Stimulated activated CD4-positive, alpha-beta T cell treated with anti-CD3 and anti-CD28 coated beads, Interleukin-12 subunit alpha, Interleukin-12 subunit beta, amount 100 ng/mL, for 4 hours (primary cell): ENCODE measurements at regions not wholly inside any gene's neighbourhood (a gene's known extent, or its start where the extent isn't known, plus 50 kb on each side); places are given as distances from the start of the nearest gene placed in this dataset.

Experiments used
- DNase-seq: peaks from one replicate; pipeline ENCODE4 v3.0.0-alpha.2; 2020

GRCh38 chr6:11633741-11634509, 96.4 kb downstream of the TMEM170B start:
- no peak for DNase-seq

- DNase-seq = no peak
Observed at GRCh38 chr6:11634948-11635347, 97.4 kb downstream of the TMEM170B start.

GRCh38 chr6:11636121-11636520, 98.6 kb downstream of the TMEM170B start:
- no peak for DNase-seq

- DNase-seq = no peak
Observed at GRCh38 chr6:11637266-11637665, 99.7 kb downstream of the TMEM170B start.

- no peak for DNase-seq
Observed at GRCh38 chr6:11639376-11640235, 102.1 kb downstream of the TMEM170B start.

- DNase-seq = no peak
Observed at GRCh38 chr6:11640486-11640885, 102.9 kb downstream of the TMEM170B start.

GRCh38 chr6:11644071-11644470, 106.5 kb downstream of the TMEM170B start:
- no peak for DNase-seq

- no peak for DNase-seq
Observed at GRCh38 chr6:11644601-11645000, 107.1 kb downstream of the TMEM170B start.

- no peak for DNase-seq
Observed at GRCh38 chr6:11645016-11645415, 107.5 kb downstream of the TMEM170B start.

- no peak for DNase-seq
Observed at GRCh38 chr6:11648436-11648775, 110.9 kb downstream of the TMEM170B start.

- no peak for DNase-seq
Observed at GRCh38 chr6:11648889-11649288, 111.3 kb downstream of the TMEM170B start.

- DNase-seq = no peak
Observed at GRCh38 chr6:11650025-11650696, 112.6 kb downstream of the TMEM170B start.

- DNase-seq = no peak
Observed at GRCh38 chr6:11650711-11651110, 113.2 kb downstream of the TMEM170B start.

GRCh38 chr6:11653028-11653583, 115.6 kb downstream of the TMEM170B start:
- DNase-seq = peak; percentile 7

GRCh38 chr6:11654876-11655275, 117.3 kb downstream of the TMEM170B start:
- no peak for DNase-seq

GRCh38 chr6:11656491-11656890, 118.9 kb downstream of the TMEM170B start:
- DNase-seq = no peak

GRCh38 chr6:11659757-11660156, 118.8 kb downstream of the ADTRP start:
- DNase-seq = no peak

- DNase-seq = no peak
Observed at GRCh38 chr6:11662323-11662722, 116.3 kb downstream of the ADTRP start.

- no peak for DNase-seq
Observed at GRCh38 chr6:11663519-11663918, 115.1 kb downstream of the ADTRP start.
